NT2/D1 (cell line): ENCODE measurements at regions not wholly inside any gene's neighbourhood (a gene's known extent, or its start where the extent isn't known, plus 50 kb on each side); places are given as distances from the start of the nearest gene placed in this dataset.

Experiments
- DNase-seq: peaks from one replicate; pipeline ENCODE4 v3.0.0-alpha.2; 2011; ENCODE audit warnings: low read depth, low spot score
- H3K27me3 ChIP-seq: 2 replicates; pipeline ENCODE4 v1.6.0; 2011; ENCODE audit warnings: mild to moderate bottlenecking; ENCODE audit not compliant: insufficient read length, insufficient read depth
- H3K36me3 ChIP-seq: 2 replicates; pipeline ENCODE4 v1.6.1; 2011; ENCODE audit warnings: mild to moderate bottlenecking, low read length, mixed read lengths; ENCODE audit not compliant: insufficient read depth, insufficient read length
- H3K4me1 ChIP-seq: 2 replicates; pipeline ENCODE4 v1.5.1; 2011; ENCODE audit not compliant: insufficient read depth, insufficient read length
- H3K4me3 ChIP-seq: 2 replicates; pipeline ENCODE4 v1.5.1; 2011; ENCODE audit warnings: low read depth; ENCODE audit not compliant: insufficient read length
- H3K9ac ChIP-seq: 2 replicates; pipeline ENCODE4 v1.6.0; 2011; ENCODE audit warnings: low read depth; ENCODE audit not compliant: insufficient read length
- H3K9me3 ChIP-seq: 2 replicates; pipeline ENCODE4 v1.5.1; 2011; ENCODE audit warnings: mild to moderate bottlenecking, low read length; ENCODE audit not compliant: insufficient read depth
- SUZ12 ChIP-seq: IDR thresholded peaks from 2 replicates; pipeline ENCODE4 v1.6.1; 2011; ENCODE audit not compliant: insufficient read length, insufficient read depth; ENCODE audit errors: extremely low read depth
- YY1 ChIP-seq: IDR thresholded peaks from 2 replicates; pipeline ENCODE4 v1.6.1; 2011; ENCODE audit not compliant: insufficient read length, insufficient read depth
- ZNF274 ChIP-seq: IDR thresholded peaks from 2 replicates; pipeline ENCODE4 v1.6.1; 2011; ENCODE audit warnings: mild to moderate bottlenecking, low read depth, low read length

GRCh38 chr17:13865650-13866049 lies 203.7 kb upstream of the COX10 start:
- Histone ChIP-seq H3K9ac (no peak overlapping the region), H3K9me3 (no peaks in the 10 kb centered on the region), H3K36me3 (no peaks in the 10 kb centered on the region), H3K4me1 (no peaks in the 10 kb centered on the region), H3K27me3 (no peaks in the 10 kb centered on the region), H3K4me3 (no peak overlapping the region)
- no peak for TF ChIP-seq ZNF274
- no peak for DNase-seq

DNA sequence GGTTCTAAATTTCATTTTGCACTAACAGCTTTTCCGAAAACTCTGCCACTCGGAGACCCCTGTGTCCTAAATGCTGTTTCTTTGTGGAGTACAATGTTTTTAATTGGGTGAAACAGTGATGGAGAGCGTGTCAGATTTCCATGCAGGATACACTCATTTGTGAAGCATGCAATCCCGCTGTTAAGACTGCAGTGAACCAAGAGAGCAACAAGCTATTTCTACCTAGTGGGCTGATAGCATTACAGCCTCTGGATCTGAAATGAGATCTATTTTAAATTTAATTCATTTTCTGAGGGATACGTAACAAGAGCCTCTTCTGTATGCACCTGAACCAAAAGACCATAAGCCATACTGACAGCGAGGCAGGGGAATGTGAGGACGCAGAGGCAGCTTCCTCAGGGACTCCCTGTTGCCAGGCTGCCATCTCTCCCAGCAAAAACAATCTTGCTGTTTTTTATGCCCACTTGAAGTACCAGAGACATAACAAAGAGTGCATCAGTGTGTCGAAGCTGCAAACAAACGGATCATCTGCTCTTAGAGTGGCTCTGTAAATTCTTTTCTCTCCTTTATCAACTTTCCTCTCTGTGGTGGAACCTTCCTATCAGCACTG lies 199.9 kb upstream of the COX10 start:
- no peak for TF ChIP-seq SUZ12
- no peak for TF ChIP-seq YY1
- TF ChIP-seq ZNF274, result no peak
- no peak for DNase-seq
- H3K9ac ChIP-seq, result no peak overlapping the region
- no peaks in the 10 kb centered on the region for H3K4me1 ChIP-seq
- no peaks in the 10 kb centered on the region for H3K9me3 ChIP-seq
- no peak overlapping the region for H3K4me3 ChIP-seq
- no peaks in the 10 kb centered on the region for H3K27me3 ChIP-seq
- H3K36me3 ChIP-seq, result no peaks in the 10 kb centered on the region

GRCh38 chr17:13871261-13871660 lies 198.0 kb upstream of the COX10 start:
- no peaks in the 10 kb centered on the region for H3K4me1 ChIP-seq
- no peaks in the 10 kb centered on the region for H3K36me3 ChIP-seq
- H3K27me3 ChIP-seq, result no peaks in the 10 kb centered on the region
- H3K4me3 ChIP-seq, result no peak overlapping the region
- DNase-seq, result no peak
- H3K9ac ChIP-seq, result no peak overlapping the region
- TF ChIP-seq YY1 (no peak), SUZ12 (no peak), ZNF274 (no peak)
- H3K9me3 ChIP-seq, result no peaks in the 10 kb centered on the region

GRCh38 chr17:13874134-13874533 lies 195.2 kb upstream of the COX10 start:
- TF ChIP-seq ZNF274 (no peak), YY1 (no peak)
- no peak for DNase-seq
- no peaks in the 10 kb centered on the region for H3K4me1 ChIP-seq
- no peaks in the 10 kb centered on the region for H3K36me3 ChIP-seq
- H3K9me3 ChIP-seq, result no peaks in the 10 kb centered on the region
- H3K4me3 ChIP-seq, result no peak overlapping the region
- H3K9ac ChIP-seq, result no peak overlapping the region
- H3K27me3 ChIP-seq, result no peaks in the 10 kb centered on the region

GRCh38 chr17:13874817-13875216 lies 194.5 kb upstream of the COX10 start:
- H3K4me3 ChIP-seq, result no peak overlapping the region
- no peak for DNase-seq
- H3K9ac ChIP-seq, result no peak overlapping the region
- H3K9me3 ChIP-seq, result no peaks in the 10 kb centered on the region
- no peaks in the 10 kb centered on the region for H3K36me3 ChIP-seq
- H3K27me3 ChIP-seq, result no peaks in the 10 kb centered on the region
- H3K4me1 ChIP-seq, result no peaks in the 10 kb centered on the region
- TF ChIP-seq YY1 (no peak), SUZ12 (no peak), ZNF274 (no peak)

GRCh38 chr17:13879961-13880466 lies 189.3 kb upstream of the COX10 start:
- H3K9me3 ChIP-seq, result no peaks in the 10 kb centered on the region
- no peaks in the 10 kb centered on the region for H3K4me1 ChIP-seq
- no peaks in the 10 kb centered on the region for H3K36me3 ChIP-seq
- no peak overlapping the region for H3K4me3 ChIP-seq
- no peaks in the 10 kb centered on the region for H3K27me3 ChIP-seq
- H3K9ac ChIP-seq, result no peak overlapping the region
- TF ChIP-seq SUZ12, result no peak
- no peak for TF ChIP-seq YY1
- TF ChIP-seq ZNF274, result no peak
- DNase-seq, result no peak

DNA sequence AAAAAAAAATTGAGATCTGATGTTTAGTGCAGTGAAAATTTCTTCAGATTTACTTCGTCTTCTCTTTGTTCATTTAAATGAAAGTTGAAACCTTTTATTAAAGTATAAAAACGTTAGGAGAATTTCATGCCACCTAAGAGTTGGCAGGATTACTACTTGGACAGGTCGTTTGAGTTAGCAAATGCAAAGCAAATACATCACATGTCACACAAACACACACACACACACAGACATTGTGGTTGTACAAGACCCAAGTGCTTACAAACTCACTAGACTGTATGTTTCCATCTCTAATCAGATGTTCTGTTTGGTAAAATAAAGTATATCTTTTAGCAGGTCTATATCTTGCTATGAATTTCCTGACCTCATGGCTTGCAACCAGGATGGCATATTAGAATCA lies 185.6 kb upstream of the COX10 start:
- H3K9me3 ChIP-seq, result no peaks in the 10 kb centered on the region
- DNase-seq, result no peak
- no peaks in the 10 kb centered on the region for H3K27me3 ChIP-seq
- no peak overlapping the region for H3K9ac ChIP-seq
- TF ChIP-seq YY1, result no peak
- TF ChIP-seq SUZ12, result no peak
- TF ChIP-seq ZNF274, result no peak
- no peaks in the 10 kb centered on the region for H3K36me3 ChIP-seq
- H3K4me3 ChIP-seq, result no peak overlapping the region
- no peaks in the 10 kb centered on the region for H3K4me1 ChIP-seq

GRCh38 chr17:13884347-13884746 lies 185.0 kb upstream of the COX10 start:
- no peak overlapping the region for H3K9ac ChIP-seq
- TF ChIP-seq ZNF274 (no peak), SUZ12 (no peak), YY1 (no peak)
- no peaks in the 10 kb centered on the region for H3K36me3 ChIP-seq
- no peak for DNase-seq
- no peaks in the 10 kb centered on the region for H3K4me1 ChIP-seq
- H3K4me3 ChIP-seq, result no peak overlapping the region
- H3K9me3 ChIP-seq, result no peaks in the 10 kb centered on the region
- H3K27me3 ChIP-seq, result no peaks in the 10 kb centered on the region
